Chondrocyte (in vitro differentiated cells): ENCODE measurements at regions not wholly inside any gene's neighbourhood (a gene's known extent, or its start where the extent isn't known, plus 50 kb on each side); places are given as distances from the start of the nearest gene placed in this dataset.

ENCODE experiments used
- DNase-seq: peaks from one replicate; pipeline ENCODE4 v3.0.0; 2021; ENCODE audit warnings: mixed read lengths, low spot score
- H3K27ac Mint-ChIP-seq: one replicate; pipeline ENCODE4 v1.8.0; 2021; ENCODE audit warnings: mild to moderate bottlenecking, moderate library complexity, mixed read lengths; ENCODE audit not compliant: unreplicated experiment
- H3K27me3 Mint-ChIP-seq: 2 replicates; pipeline ENCODE4 v1.8.0; 2021; ENCODE audit warnings: low read depth, mixed read lengths
- H3K36me3 Mint-ChIP-seq: 2 replicates; pipeline ENCODE4 v1.8.0; 2021; ENCODE audit warnings: low read depth, mixed read lengths
- H3K4me1 Mint-ChIP-seq: 2 replicates; pipeline ENCODE4 v1.8.0; 2021; ENCODE audit warnings: low read depth, mild to moderate bottlenecking, mixed read lengths
- H3K4me3 Mint-ChIP-seq: one replicate; pipeline ENCODE4 v1.8.0; 2021; ENCODE audit warnings: mild to moderate bottlenecking, moderate library complexity, mixed read lengths; ENCODE audit not compliant: unreplicated experiment
- H3K9me3 Mint-ChIP-seq: 2 replicates; pipeline ENCODE4 v1.8.0; 2021; ENCODE audit warnings: low read depth, mixed read lengths
- TF ChIP-seq, protein P1 (sequence below): fragments of 200-600 bp; sonication (generic); IDR thresholded peaks from 2 replicates; pipeline ENCODE4 v1.5.0; 2021; ENCODE audit warnings: antibody characterized with exemption, mild to moderate bottlenecking, moderate library complexity

DNA sequence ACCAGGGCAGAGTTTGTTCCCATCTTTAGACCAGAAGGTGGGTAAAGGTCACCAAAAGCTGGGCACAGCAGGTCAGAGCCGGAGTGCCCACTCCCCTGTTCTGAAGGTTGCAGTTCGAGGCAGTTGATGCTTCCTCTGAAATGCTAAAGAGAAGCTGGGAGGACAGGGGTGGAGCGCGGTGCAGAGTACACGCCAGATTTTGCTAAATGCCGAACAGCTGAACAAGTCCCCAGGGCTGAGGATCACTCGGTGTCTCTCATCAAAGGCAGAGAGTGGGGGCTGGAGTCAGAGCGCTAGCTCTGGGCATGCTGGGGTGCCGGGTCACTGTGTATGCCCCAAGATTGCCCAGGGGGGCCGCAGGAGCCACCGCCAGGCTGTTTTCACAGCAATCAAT is 197.0 kb downstream of the BCOR start:
- Mint-ChIP-seq H3K4me1 (peaks cover 78% of the 10 kb centered on the region), H3K4me3 (peak overlapping the region; percentile 12), H3K36me3 (no peaks in the 10 kb centered on the region), H3K27me3 (no peaks in the 10 kb centered on the region), H3K9me3 (peaks cover 5% of the 10 kb centered on the region), H3K27ac (no peak overlapping the region)
- TF ChIP-seq, protein P1, sequence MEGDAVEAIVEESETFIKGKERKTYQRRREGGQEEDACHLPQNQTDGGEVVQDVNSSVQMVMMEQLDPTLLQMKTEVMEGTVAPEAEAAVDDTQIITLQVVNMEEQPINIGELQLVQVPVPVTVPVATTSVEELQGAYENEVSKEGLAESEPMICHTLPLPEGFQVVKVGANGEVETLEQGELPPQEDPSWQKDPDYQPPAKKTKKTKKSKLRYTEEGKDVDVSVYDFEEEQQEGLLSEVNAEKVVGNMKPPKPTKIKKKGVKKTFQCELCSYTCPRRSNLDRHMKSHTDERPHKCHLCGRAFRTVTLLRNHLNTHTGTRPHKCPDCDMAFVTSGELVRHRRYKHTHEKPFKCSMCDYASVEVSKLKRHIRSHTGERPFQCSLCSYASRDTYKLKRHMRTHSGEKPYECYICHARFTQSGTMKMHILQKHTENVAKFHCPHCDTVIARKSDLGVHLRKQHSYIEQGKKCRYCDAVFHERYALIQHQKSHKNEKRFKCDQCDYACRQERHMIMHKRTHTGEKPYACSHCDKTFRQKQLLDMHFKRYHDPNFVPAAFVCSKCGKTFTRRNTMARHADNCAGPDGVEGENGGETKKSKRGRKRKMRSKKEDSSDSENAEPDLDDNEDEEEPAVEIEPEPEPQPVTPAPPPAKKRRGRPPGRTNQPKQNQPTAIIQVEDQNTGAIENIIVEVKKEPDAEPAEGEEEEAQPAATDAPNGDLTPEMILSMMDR: no peak
- no peak for DNase-seq

- H3K9me3 Mint-ChIP-seq: peaks cover 2% of the 10 kb centered on the region
- H3K27ac Mint-ChIP-seq: peak overlapping the region; percentile 68
- H3K4me3 Mint-ChIP-seq: no peak overlapping the region
- H3K36me3 Mint-ChIP-seq: no peaks in the 10 kb centered on the region
- TF ChIP-seq, protein P1: no peak
- no peak for DNase-seq
- no peaks in the 10 kb centered on the region for H3K27me3 Mint-ChIP-seq
- H3K4me1 Mint-ChIP-seq: peaks cover 74% of the 10 kb centered on the region
Observed at GRCh38 chrX:39903343-39903742, 194.4 kb downstream of the BCOR start.

DNA sequence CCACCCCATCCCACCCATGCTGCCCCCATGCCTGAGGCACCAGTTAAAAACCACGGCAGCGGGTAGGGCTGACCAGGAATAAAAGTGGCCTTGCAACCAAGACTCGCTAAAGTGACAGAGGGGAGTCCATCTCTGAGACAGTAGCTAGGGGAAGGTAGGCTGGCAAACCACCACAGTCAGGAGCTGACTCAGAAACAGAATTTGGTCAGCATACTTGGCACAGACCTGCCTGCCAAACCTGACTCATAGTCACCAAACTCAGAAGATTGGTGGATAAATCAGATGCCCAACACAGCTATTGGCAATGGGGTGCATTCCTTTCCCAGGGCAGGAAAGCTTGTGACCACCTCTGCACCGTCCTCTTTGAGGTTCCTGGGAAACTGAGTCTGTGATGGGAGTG is 193.8 kb downstream of the BCOR start:
- H3K36me3 Mint-ChIP-seq: no peaks in the 10 kb centered on the region
- H3K9me3 Mint-ChIP-seq: peaks cover 2% of the 10 kb centered on the region
- H3K27ac Mint-ChIP-seq: no peak overlapping the region
- TF ChIP-seq, protein P1: no peak
- peaks cover 76% of the 10 kb centered on the region for H3K4me1 Mint-ChIP-seq
- no peaks in the 10 kb centered on the region for H3K27me3 Mint-ChIP-seq
- H3K4me3 Mint-ChIP-seq: no peak overlapping the region
- no peak for DNase-seq

DNA sequence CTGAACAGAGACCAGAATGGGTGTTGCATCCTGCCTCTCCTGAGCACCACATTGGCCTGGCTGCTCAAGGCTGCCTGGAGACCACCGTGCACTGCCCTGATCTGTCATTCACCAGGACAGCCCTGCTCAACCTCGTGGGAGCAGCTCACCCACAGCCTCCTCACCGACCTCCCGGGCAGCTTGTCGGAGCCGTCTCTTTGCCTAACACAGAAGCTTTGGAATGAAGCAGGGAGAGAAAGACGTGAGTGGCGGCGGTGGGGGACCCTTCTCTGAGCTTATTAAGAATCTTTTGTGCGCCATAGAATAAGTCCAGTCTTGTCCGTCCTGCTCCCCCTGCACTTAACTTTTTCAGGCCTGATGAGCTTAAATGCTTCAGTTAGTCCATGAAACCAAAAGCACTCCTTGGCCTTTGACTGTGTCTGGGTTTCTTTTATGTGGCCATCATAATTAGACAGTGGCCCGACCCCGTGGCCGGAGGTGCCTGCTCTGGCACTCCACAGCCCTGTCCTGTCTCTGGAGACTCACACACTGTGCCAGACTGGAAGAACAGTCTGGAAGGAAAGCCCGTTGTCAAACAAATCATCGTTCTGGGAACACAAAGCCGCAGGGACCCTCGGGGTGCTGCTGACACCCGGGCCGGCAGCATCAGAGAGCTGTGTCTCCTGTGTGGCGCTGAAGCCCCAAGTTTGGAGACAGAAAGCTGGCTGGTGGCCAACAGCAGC is 192.8 kb downstream of the BCOR start:
- Mint-ChIP-seq H3K4me1 (peaks cover 80% of the 10 kb centered on the region), H3K27me3 (no peaks in the 10 kb centered on the region), H3K9me3 (peaks cover 2% of the 10 kb centered on the region), H3K4me3 (no peak overlapping the region), H3K36me3 (no peaks in the 10 kb centered on the region), H3K27ac (peak overlapping the region; percentile 55)
- peak; percentile 81 for DNase-seq
- TF ChIP-seq, protein P1: no peak

DNA sequence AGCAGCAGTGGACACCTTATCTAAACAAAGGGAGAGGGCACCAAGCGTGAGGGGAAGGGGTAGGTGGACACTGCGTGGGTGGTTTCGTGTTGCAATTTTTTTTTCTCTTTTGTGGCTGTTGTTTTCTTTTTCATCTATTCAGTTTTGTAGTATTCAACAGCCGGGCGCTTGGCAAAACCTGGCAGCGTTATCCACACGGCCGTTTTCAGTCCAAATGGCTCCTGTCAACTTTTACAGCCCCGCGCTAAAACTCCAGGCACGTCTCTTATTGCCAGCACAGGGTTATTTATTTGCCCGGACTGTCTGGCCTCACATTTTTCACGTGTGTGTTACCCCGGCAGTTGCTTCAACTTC is 192.2 kb downstream of the BCOR start:
- Mint-ChIP-seq H3K4me1 (peaks cover 75% of the 10 kb centered on the region), H3K27me3 (no peaks in the 10 kb centered on the region), H3K27ac (peak overlapping the region; percentile 55), H3K9me3 (peaks cover 2% of the 10 kb centered on the region), H3K36me3 (no peaks in the 10 kb centered on the region), H3K4me3 (peak overlapping the region; percentile 27)
- DNase-seq: peak; percentile 22
- TF ChIP-seq, protein P1: no peak
